ENCODE measurements at regions not wholly inside any gene's neighbourhood (a gene's known extent, or its start where the extent isn't known, plus 50 kb on each side); places are given as distances from the start of the nearest gene placed in this dataset.
"Not testable (repeated sequence)": the region's sequence is repeated elsewhere in the genome, so short reads cannot be mapped to it uniquely, and the experiment has no call there.

GRCh38 chr1:149349448-149349847 is 125.4 kb upstream of the NBPF19 start:
- not testable (repeated sequence) for H3K23ac ChIP-seq (ENCODE audit: low read length); H3K36me3 ChIP-seq (ENCODE audit: control insufficient read depth in 1 of 2, insufficient read depth in 2 of 2, low read length in 2 of 2); H3K4me2 ChIP-seq (ENCODE audit: low read length); H3K9ac ChIP-seq (ENCODE audit: low read length); H2AK5ac ChIP-seq (ENCODE audit: low read length); H4K8ac ChIP-seq (ENCODE audit: low read depth, low read length); H2BK120ac ChIP-seq (ENCODE audit: insufficient read depth, low read length, poor library complexity); H2AFZ ChIP-seq (ENCODE audit: insufficient read depth, low read length, poor library complexity); H3K4me1 ChIP-seq (ENCODE audit: control insufficient read depth in 1 of 2, insufficient read depth in 2 of 2, low read length in 2 of 2); H2BK5ac ChIP-seq (ENCODE audit: low read depth, low read length, poor library complexity); H3K9me3 ChIP-seq (ENCODE audit: insufficient read depth, low read depth, low read length); H3K27me3 ChIP-seq (ENCODE audit: insufficient read depth, low read length); H4K91ac ChIP-seq (ENCODE audit: low read depth, low read length); H3K79me1 ChIP-seq (ENCODE audit: low read length); DNase-seq; H3K4me3 ChIP-seq (ENCODE audit: low read depth, low read length); H3K4ac ChIP-seq (ENCODE audit: low read depth, low read length); H3K14ac ChIP-seq (ENCODE audit: low read length); H4K12ac ChIP-seq (ENCODE audit: low read depth, low read length); H3K79me2 ChIP-seq (ENCODE audit: control insufficient read depth, insufficient read depth, low read length, poor library complexity); H2BK12ac ChIP-seq (ENCODE audit: low read length); H3K27ac ChIP-seq (ENCODE audit: low read depth, low read length); H3K18ac ChIP-seq (ENCODE audit: low read length)
- no CpG with 5 or more reads among the region's 1 CpG for WGBS (ENCODE audit: extremely low coverage, insufficient coverage, insufficient read length)

- H2BK12ac ChIP-seq (ENCODE audit: low read length); H3K4me2 ChIP-seq (ENCODE audit: low read length): not testable (repeated sequence)
These were observed 122.6 kb upstream of the NBPF19 start for GRCh38 chr1:149352205-149352604.

GRCh38 chr1:149354579-149354978 is 120.3 kb upstream of the NBPF19 start:
- not testable (repeated sequence) for H3K27me3 ChIP-seq (ENCODE audit: insufficient read depth, low read length); H3K14ac ChIP-seq (ENCODE audit: low read length); H2BK120ac ChIP-seq (ENCODE audit: insufficient read depth, low read length, poor library complexity); H3K9me3 ChIP-seq (ENCODE audit: insufficient read depth, low read depth, low read length); H3K4me1 ChIP-seq (ENCODE audit: control insufficient read depth in 1 of 2, insufficient read depth in 2 of 2, low read length in 2 of 2); DNase-seq; H2AFZ ChIP-seq (ENCODE audit: insufficient read depth, low read length, poor library complexity); H4K8ac ChIP-seq (ENCODE audit: low read depth, low read length); H2BK12ac ChIP-seq (ENCODE audit: low read length); H3K9ac ChIP-seq (ENCODE audit: low read length); H3K23ac ChIP-seq (ENCODE audit: low read length); H4K91ac ChIP-seq (ENCODE audit: low read depth, low read length); H3K18ac ChIP-seq (ENCODE audit: low read length); H3K36me3 ChIP-seq (ENCODE audit: control insufficient read depth in 1 of 2, insufficient read depth in 2 of 2, low read length in 2 of 2); H3K4me3 ChIP-seq (ENCODE audit: low read depth, low read length); H4K12ac ChIP-seq (ENCODE audit: low read depth, low read length); H3K79me2 ChIP-seq (ENCODE audit: control insufficient read depth, insufficient read depth, low read length, poor library complexity); H3K27ac ChIP-seq (ENCODE audit: low read depth, low read length); H3K4me2 ChIP-seq (ENCODE audit: low read length); H2AK5ac ChIP-seq (ENCODE audit: low read length); H3K4ac ChIP-seq (ENCODE audit: low read depth, low read length); H2BK5ac ChIP-seq (ENCODE audit: low read depth, low read length, poor library complexity); H3K79me1 ChIP-seq (ENCODE audit: low read length)
- WGBS (ENCODE audit: extremely low coverage, insufficient coverage, insufficient read length) = no CpG with 5 or more reads among the region's 2 CpGs

More at GRCh38 chr1:149352205-149352604, 122.6 kb upstream of the NBPF19 start:
- not testable (repeated sequence) for H2AFZ ChIP-seq (ENCODE audit: insufficient read depth, low read length, poor library complexity); H3K9me3 ChIP-seq (ENCODE audit: insufficient read depth, low read depth, low read length); H3K4me3 ChIP-seq (ENCODE audit: low read depth, low read length); H3K27ac ChIP-seq (ENCODE audit: low read depth, low read length); H3K4me1 ChIP-seq (ENCODE audit: control insufficient read depth in 1 of 2, insufficient read depth in 2 of 2, low read length in 2 of 2); H3K36me3 ChIP-seq (ENCODE audit: control insufficient read depth in 1 of 2, insufficient read depth in 2 of 2, low read length in 2 of 2); H3K14ac ChIP-seq (ENCODE audit: low read length); H2AK5ac ChIP-seq (ENCODE audit: low read length); H2BK5ac ChIP-seq (ENCODE audit: low read depth, low read length, poor library complexity); DNase-seq; H4K12ac ChIP-seq (ENCODE audit: low read depth, low read length); H3K4ac ChIP-seq (ENCODE audit: low read depth, low read length); H3K18ac ChIP-seq (ENCODE audit: low read length); H2BK120ac ChIP-seq (ENCODE audit: insufficient read depth, low read length, poor library complexity); H3K23ac ChIP-seq (ENCODE audit: low read length); H3K79me2 ChIP-seq (ENCODE audit: control insufficient read depth, insufficient read depth, low read length, poor library complexity); H4K8ac ChIP-seq (ENCODE audit: low read depth, low read length); H3K27me3 ChIP-seq (ENCODE audit: insufficient read depth, low read length); H3K79me1 ChIP-seq (ENCODE audit: low read length); H3K9ac ChIP-seq (ENCODE audit: low read length); H4K91ac ChIP-seq (ENCODE audit: low read depth, low read length)
- WGBS (ENCODE audit: extremely low coverage, insufficient coverage, insufficient read length) = no CpG with 5 or more reads among the region's 1 CpG

DNA sequence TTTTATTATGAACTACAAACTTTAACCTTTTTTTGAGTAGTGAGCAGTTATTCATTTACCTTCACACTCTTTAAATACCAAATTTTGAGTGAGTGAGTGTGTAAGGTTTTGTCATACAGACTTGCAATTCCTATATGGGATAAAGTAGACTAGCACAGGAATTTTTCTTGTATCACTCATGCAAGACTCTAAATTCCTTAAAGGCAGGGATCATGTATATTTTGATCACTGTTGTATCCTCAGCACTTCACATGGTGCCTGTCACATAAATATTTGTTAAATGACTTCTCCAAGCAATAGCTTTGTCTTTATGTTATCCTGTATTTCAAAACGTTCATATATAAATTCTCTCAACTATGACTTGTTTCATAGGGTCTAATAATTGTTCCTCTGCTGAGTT is 119.1 kb upstream of the NBPF19 start:
- not testable (repeated sequence) for H3K23ac ChIP-seq (ENCODE audit: low read length); H3K4ac ChIP-seq (ENCODE audit: low read depth, low read length); H3K36me3 ChIP-seq (ENCODE audit: control insufficient read depth in 1 of 2, insufficient read depth in 2 of 2, low read length in 2 of 2); H2BK5ac ChIP-seq (ENCODE audit: low read depth, low read length, poor library complexity); H3K4me2 ChIP-seq (ENCODE audit: low read length); H3K4me1 ChIP-seq (ENCODE audit: control insufficient read depth in 1 of 2, insufficient read depth in 2 of 2, low read length in 2 of 2); H4K8ac ChIP-seq (ENCODE audit: low read depth, low read length); H3K9me3 ChIP-seq (ENCODE audit: insufficient read depth, low read depth, low read length); DNase-seq; H3K4me3 ChIP-seq (ENCODE audit: low read depth, low read length); H2AFZ ChIP-seq (ENCODE audit: insufficient read depth, low read length, poor library complexity); H4K12ac ChIP-seq (ENCODE audit: low read depth, low read length); H2BK12ac ChIP-seq (ENCODE audit: low read length); H2BK120ac ChIP-seq (ENCODE audit: insufficient read depth, low read length, poor library complexity); H3K9ac ChIP-seq (ENCODE audit: low read length); H3K18ac ChIP-seq (ENCODE audit: low read length); H3K27me3 ChIP-seq (ENCODE audit: insufficient read depth, low read length); H2AK5ac ChIP-seq (ENCODE audit: low read length); H3K79me2 ChIP-seq (ENCODE audit: control insufficient read depth, insufficient read depth, low read length, poor library complexity); H4K91ac ChIP-seq (ENCODE audit: low read depth, low read length); H3K14ac ChIP-seq (ENCODE audit: low read length); H3K79me1 ChIP-seq (ENCODE audit: low read length); H3K27ac ChIP-seq (ENCODE audit: low read depth, low read length)
- no CpG with 5 or more reads among the region's 1 CpG for WGBS (ENCODE audit: extremely low coverage, insufficient coverage, insufficient read length)

Measured in trophoblast cell (in vitro differentiated cells and primary cell).